ENCODE measurements at regions not wholly inside any gene's neighbourhood (a gene's known extent, or its start where the extent isn't known, plus 50 kb on each side); places are given as distances from the start of the nearest gene placed in this dataset.
A peak's percentile ranks its signal among the peaks of the same experiment; 100 is the strongest.

GRCh38 chr3:40847551-40847992, 322.8 kb downstream of the ZNF621 start:
- Mint-ChIP-seq H3K4me1 (peaks cover 40 to 47% of the 10 kb centered on the region in 2 experiments), H3K4me3 (no peak overlapping the region), H3K27ac (peak overlapping the region; percentile 80 to 87 (median 86); a peak in 5 of 7 replicates), H3K9me3 (peaks cover 8 to 9% of the 10 kb centered on the region in 2 experiments), H3K27me3 (ENCODE audit: low read depth) (peaks cover 2% of the 10 kb centered on the region; the same call in 1 of the 2 replicates), H3K36me3 (ENCODE audit: insufficient read depth in 1 of 3, low read depth in 3 of 3) (peaks cover 4 to 8% (median 6%) of the 10 kb centered on the region in 3 experiments)
- Histone ChIP-seq H3K27me3 (ENCODE audit: insufficient read depth, low read length) (no peaks in the 10 kb centered on the region), H2AFZ (ENCODE audit: low read length) (no peak overlapping the region), H3K56ac (ENCODE audit: insufficient read length, low read depth, low read length) (no peak overlapping the region), H3K27ac (ENCODE audit: insufficient read length, low read depth, low read length) (no peak overlapping the region), H3T11ph (ENCODE audit: low read length) (no peak overlapping the region), H3K18ac (ENCODE audit: insufficient read length, low read depth, low read length) (no peak overlapping the region), H3K23ac (ENCODE audit: insufficient read length, low read depth, low read length) (no peak overlapping the region), H4K5ac (ENCODE audit: insufficient read length, low read depth, low read length) (no peak overlapping the region), H3K9ac (ENCODE audit: extremely low read depth, insufficient read length, low read length) (no peak overlapping the region), H2BK5ac (ENCODE audit: insufficient read length, low read length) (no peak overlapping the region), H2BK120ac (ENCODE audit: low read depth, low read length, poor library complexity, severe bottlenecking) (no peak overlapping the region), H3K23me2 (ENCODE audit: insufficient read length, low read depth, low read length, poor library complexity, severe bottlenecking) (no peaks in the 10 kb centered on the region), H3K4me1 (ENCODE audit: insufficient read depth, low read length) (peaks cover 15% of the 10 kb centered on the region; the same call in 1 of the 2 replicates), H2AK5ac (ENCODE audit: insufficient read length, low read length) (no peak overlapping the region), H2BK15ac (ENCODE audit: low read depth, low read length) (no peak overlapping the region), H3K4ac (ENCODE audit: low read depth, low read length) (no peak overlapping the region), H4K8ac (replicated peaks; ENCODE audit: insufficient read length, low read depth, low read length) (no peak overlapping the region), H2BK12ac (ENCODE audit: insufficient read length, low read depth, low read length) (no peak overlapping the region), H4K20me1 (ENCODE audit: control insufficient read depth, insufficient read depth, insufficient read length) (no peaks in the 10 kb centered on the region), H2BK20ac (ENCODE audit: low read depth, low read length, poor library complexity, severe bottlenecking) (no peak overlapping the region), H3K14ac (ENCODE audit: insufficient read depth, low read length) (no peak overlapping the region), H3K79me2 (ENCODE audit: insufficient read depth, low read length) (no peaks in the 10 kb centered on the region), H4K91ac (ENCODE audit: insufficient read length, low read depth, low read length) (no peak overlapping the region), H3K79me1 (ENCODE audit: insufficient read depth, low read depth, low read length, poor library complexity, severe bottlenecking) (no peaks in the 10 kb centered on the region), H3K4me2 (ENCODE audit: insufficient read depth, insufficient read length, low read length) (no peak overlapping the region), H3K9me3 (ENCODE audit: control insufficient read depth, low read depth, low read length) (no peaks in the 10 kb centered on the region)
- no CpG with 5 or more reads among the region's 6 CpGs for WGBS (ENCODE audit: extremely low coverage, insufficient read length, low lambda C conversion rate)
- DNase-seq, result peak; percentile 86
- TF ChIP-seq CTCF (conservative IDR thresholded peaks at IDR 0.05), result peak; percentile 37; the same call in 1 of the 3 replicates

Data from H9 (cell line).